ENCODE measurements at regions not wholly inside any gene's neighbourhood (a gene's known extent, or its start where the extent isn't known, plus 50 kb on each side); places are given as distances from the start of the nearest gene placed in this dataset.

DNA sequence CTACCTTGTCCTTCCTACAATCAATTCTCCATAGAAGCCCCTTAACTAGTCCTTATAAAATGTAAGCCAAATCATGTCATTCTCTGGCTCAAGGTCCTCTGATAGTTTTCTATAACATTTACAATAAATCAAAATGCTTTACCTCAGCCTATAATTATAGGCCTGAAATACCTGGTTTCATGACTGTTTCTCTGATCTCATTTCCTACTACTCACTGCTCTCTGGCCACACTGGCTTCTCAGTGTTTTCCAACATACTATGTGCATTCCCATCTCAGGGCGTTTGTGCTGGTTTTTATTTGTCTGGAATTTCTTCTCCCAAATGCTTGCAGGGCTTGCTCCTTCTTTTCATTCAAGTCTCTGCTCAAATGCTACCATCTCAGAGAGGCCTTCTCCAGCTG lies 67.9 kb upstream of the MAGI3 start:
- Histone ChIP-seq H2AFZ (ENCODE audit: low read length) (no peak overlapping the region), H3K18ac (ENCODE audit: insufficient read length, low read depth, low read length) (no peak overlapping the region), H3T11ph (ENCODE audit: low read length) (no peak overlapping the region), H4K91ac (ENCODE audit: insufficient read length, low read depth, low read length) (no peak overlapping the region), H3K79me2 (ENCODE audit: insufficient read depth, low read length) (no peaks in the 10 kb centered on the region), H3K4ac (ENCODE audit: low read depth, low read length) (no peak overlapping the region), H2AK5ac (ENCODE audit: insufficient read length, low read length) (no peak overlapping the region), H3K27me3 (ENCODE audit: insufficient read depth, low read length) (no peaks in the 10 kb centered on the region), H3K14ac (ENCODE audit: insufficient read depth, low read length) (no peak overlapping the region), H2BK15ac (ENCODE audit: low read depth, low read length) (no peak overlapping the region), H4K5ac (ENCODE audit: insufficient read length, low read depth, low read length) (no peak overlapping the region), H3K79me1 (ENCODE audit: insufficient read depth, low read depth, low read length, poor library complexity, severe bottlenecking) (no peaks in the 10 kb centered on the region), H4K8ac (replicated peaks; ENCODE audit: insufficient read length, low read depth, low read length) (no peak overlapping the region), H3K23me2 (ENCODE audit: insufficient read length, low read depth, low read length, poor library complexity, severe bottlenecking) (no peaks in the 10 kb centered on the region), H2BK5ac (ENCODE audit: insufficient read length, low read length) (no peak overlapping the region), H3K9me3 (ENCODE audit: control insufficient read depth, low read depth, low read length) (no peaks in the 10 kb centered on the region), H2BK12ac (ENCODE audit: insufficient read length, low read depth, low read length) (no peak overlapping the region), H3K4me1 (ENCODE audit: insufficient read depth, low read length) (no peaks in the 10 kb centered on the region), H3K27ac (ENCODE audit: insufficient read length, low read depth, low read length) (no peak overlapping the region), H3K9ac (ENCODE audit: extremely low read depth, insufficient read length, low read length) (no peak overlapping the region), H3K56ac (ENCODE audit: insufficient read length, low read depth, low read length) (no peak overlapping the region), H3K4me2 (ENCODE audit: insufficient read depth, insufficient read length, low read length) (no peak overlapping the region), H3K23ac (ENCODE audit: insufficient read length, low read depth, low read length) (no peak overlapping the region), H2BK120ac (ENCODE audit: low read depth, low read length, poor library complexity, severe bottlenecking) (no peak overlapping the region), H4K20me1 (ENCODE audit: control insufficient read depth, insufficient read depth, insufficient read length) (no peaks in the 10 kb centered on the region), H2BK20ac (ENCODE audit: low read depth, low read length, poor library complexity, severe bottlenecking) (no peak overlapping the region)
- no peak for DNase-seq
- TF ChIP-seq, protein P1, sequence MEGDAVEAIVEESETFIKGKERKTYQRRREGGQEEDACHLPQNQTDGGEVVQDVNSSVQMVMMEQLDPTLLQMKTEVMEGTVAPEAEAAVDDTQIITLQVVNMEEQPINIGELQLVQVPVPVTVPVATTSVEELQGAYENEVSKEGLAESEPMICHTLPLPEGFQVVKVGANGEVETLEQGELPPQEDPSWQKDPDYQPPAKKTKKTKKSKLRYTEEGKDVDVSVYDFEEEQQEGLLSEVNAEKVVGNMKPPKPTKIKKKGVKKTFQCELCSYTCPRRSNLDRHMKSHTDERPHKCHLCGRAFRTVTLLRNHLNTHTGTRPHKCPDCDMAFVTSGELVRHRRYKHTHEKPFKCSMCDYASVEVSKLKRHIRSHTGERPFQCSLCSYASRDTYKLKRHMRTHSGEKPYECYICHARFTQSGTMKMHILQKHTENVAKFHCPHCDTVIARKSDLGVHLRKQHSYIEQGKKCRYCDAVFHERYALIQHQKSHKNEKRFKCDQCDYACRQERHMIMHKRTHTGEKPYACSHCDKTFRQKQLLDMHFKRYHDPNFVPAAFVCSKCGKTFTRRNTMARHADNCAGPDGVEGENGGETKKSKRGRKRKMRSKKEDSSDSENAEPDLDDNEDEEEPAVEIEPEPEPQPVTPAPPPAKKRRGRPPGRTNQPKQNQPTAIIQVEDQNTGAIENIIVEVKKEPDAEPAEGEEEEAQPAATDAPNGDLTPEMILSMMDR (conservative IDR thresholded peaks at IDR 0.05), result no peak
- Mint-ChIP-seq H3K27me3 (ENCODE audit: low read depth) (no peaks in the 10 kb centered on the region), H3K27ac (no peak overlapping the region), H3K4me1 (peaks cover 0 to 6% of the 10 kb centered on the region in 2 experiments; a peak in 1 of 4 replicates), H3K4me3 (no peak overlapping the region), H3K36me3 (ENCODE audit: insufficient read depth in 1 of 3, low read depth in 3 of 3) (no peaks in the 10 kb centered on the region), H3K9me3 (no peaks in the 10 kb centered on the region; a peak in 2 of 5 replicates)
- no CpG with 5 or more reads among the region's 1 CpG for WGBS (ENCODE audit: extremely low coverage, insufficient read length, low lambda C conversion rate)
